Upper lobe of left lung (tissue), 4 donors: ENCODE measurements at regions not wholly inside any gene's neighbourhood (a gene's known extent, or its start where the extent isn't known, plus 50 kb on each side); places are given as distances from the start of the nearest gene placed in this dataset.

Experiments
- CTCF ChIP-seq, 6 experiments: fragments of 450-650 bp in 4 of 6; fragments of 200-600 bp in 2 of 6; sonication (generic) in 2 of 6; IDR thresholded peaks; one replicate each; pipeline ENCODE4 v1.5.1; 2016 to 2019; ENCODE audit warnings: antibody characterized with exemption in 6 of 6
- POLR2A ChIP-seq, 4 donors: fragments of 450-650 bp; IDR thresholded peaks; one replicate each; pipeline ENCODE4 v1.5.1; 2016 to 2017; ENCODE audit warnings: antibody characterized with exemption in 4 of 4, mild to moderate bottlenecking in 2 of 4

GRCh38 chr13:107713314-107713713 lies 502.0 kb downstream of the LIG4 start:
- TF ChIP-seq POLR2A (IDR thresholded peaks at IDR 0.05) = no peak
- TF ChIP-seq CTCF (IDR thresholded peaks at IDR 0.05) = no peak
